MM.1S (cell line): ENCODE measurements at regions not wholly inside any gene's neighbourhood (a gene's known extent, or its start where the extent isn't known, plus 50 kb on each side); places are given as distances from the start of the nearest gene placed in this dataset.
"Not testable (repeated sequence)": the region's sequence is repeated elsewhere in the genome, so short reads cannot be mapped to it uniquely, and the experiment has no call there.

Experiments
- CTCF ChIP-seq: fragments of 300-600 bp; sonication (generic); IDR thresholded peaks from 2 replicates; pipeline ENCODE4 v1.5.1; 2016; ENCODE audit warnings: antibody characterized with exemption, low read length, mixed read lengths
- EZH2 ChIP-seq: fragments of 300-600 bp; sonication (generic); optimal IDR thresholded peaks from 2 replicates; pipeline ENCODE3; 2017; ENCODE audit warnings: low read depth, mild to moderate bottlenecking, antibody characterized with exemption, low read length, mixed read lengths

- TF ChIP-seq CTCF, EZH2: not testable (repeated sequence)
Observed at GRCh38 chr1:840592-840991, 83.1 kb upstream of the SAMD11 start.
